Endothelial cell of umbilical vein (primary cell): ENCODE measurements at regions not wholly inside any gene's neighbourhood (a gene's known extent, or its start where the extent isn't known, plus 50 kb on each side); places are given as distances from the start of the nearest gene placed in this dataset.

Source experiments
- EZH2 ChIP-seq: IDR thresholded peaks from 2 replicates; pipeline ENCODE4 v1.6.1; 2012; ENCODE audit warnings: borderline replicate concordance, low read depth, mild to moderate bottlenecking, moderate library complexity, low read length, inconsistent platforms; ENCODE audit not compliant: severe bottlenecking
- GATA2 ChIP-seq: IDR thresholded peaks from 2 replicates; pipeline ENCODE4 v1.7.0; 2011; ENCODE audit warnings: low read depth, mild to moderate bottlenecking, moderate library complexity, mixed read lengths, low read length; ENCODE audit not compliant: insufficient read length, insufficient read depth
- JUN ChIP-seq: IDR thresholded peaks from 2 replicates; pipeline ENCODE4 v1.6.1; 2011; ENCODE audit warnings: borderline replicate concordance, low read depth; ENCODE audit not compliant: insufficient read length, insufficient read depth
- MYC ChIP-seq: IDR thresholded peaks from one replicate; pipeline ENCODE4 v1.6.1; 2011; ENCODE audit warnings: mild to moderate bottlenecking, low read depth, low read length
- POLR2A ChIP-seq: IDR thresholded peaks from 2 replicates; pipeline ENCODE4 v1.6.1; 2012; ENCODE audit warnings: low read depth, mild to moderate bottlenecking, control low read depth, low read length
- POLR2AphosphoS5 ChIP-seq: IDR thresholded peaks from 2 replicates; pipeline ENCODE4 v1.6.1; 2012; ENCODE audit warnings: low read depth, mild to moderate bottlenecking, control low read depth, low read length, moderate library complexity; ENCODE audit not compliant: insufficient read depth
- TF ChIP-seq, protein P1 (sequence below), 2 donors: IDR thresholded peaks; 1 replicate in 1 of 2; 2 replicates in 1 of 2; pipeline ENCODE4 v1.5.1; 2011; ENCODE audit warnings: low read length in 2 of 2, mild to moderate bottlenecking in 2 of 2, moderate library complexity in 2 of 2, control low read depth in 1 of 2, inconsistent platforms in 1 of 2, low read depth in 1 of 2; ENCODE audit not compliant: insufficient read depth in 1 of 2; ENCODE audit errors: extremely low read depth in 1 of 2
- TF ChIP-seq, protein P2 (sequence below): IDR thresholded peaks from 2 replicates; pipeline ENCODE4 v1.6.1; 2011; ENCODE audit not compliant: insufficient read depth, insufficient read length

DNA sequence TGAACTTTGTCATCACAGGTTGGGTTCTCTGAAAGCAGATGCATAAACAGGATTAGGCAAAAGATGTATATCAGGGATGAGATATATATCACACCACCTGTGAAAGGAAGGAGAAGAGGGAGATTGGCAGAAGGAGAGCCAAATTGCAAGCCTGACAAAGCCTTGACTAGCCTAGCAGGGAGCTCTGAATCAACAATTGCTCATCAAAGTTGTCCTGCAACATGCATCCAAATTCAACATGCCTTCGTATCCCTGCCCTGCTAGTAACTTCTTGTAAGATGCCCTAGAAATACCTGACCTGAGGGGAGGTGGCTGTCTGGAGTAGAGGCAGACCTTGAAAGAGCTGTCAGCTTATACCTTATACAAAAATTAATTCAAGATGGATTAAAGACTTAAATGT is 207.1 kb upstream of the HTR1E start:
- TF ChIP-seq POLR2A = no peak
- no peak for TF ChIP-seq EZH2
- TF ChIP-seq, protein P1, sequence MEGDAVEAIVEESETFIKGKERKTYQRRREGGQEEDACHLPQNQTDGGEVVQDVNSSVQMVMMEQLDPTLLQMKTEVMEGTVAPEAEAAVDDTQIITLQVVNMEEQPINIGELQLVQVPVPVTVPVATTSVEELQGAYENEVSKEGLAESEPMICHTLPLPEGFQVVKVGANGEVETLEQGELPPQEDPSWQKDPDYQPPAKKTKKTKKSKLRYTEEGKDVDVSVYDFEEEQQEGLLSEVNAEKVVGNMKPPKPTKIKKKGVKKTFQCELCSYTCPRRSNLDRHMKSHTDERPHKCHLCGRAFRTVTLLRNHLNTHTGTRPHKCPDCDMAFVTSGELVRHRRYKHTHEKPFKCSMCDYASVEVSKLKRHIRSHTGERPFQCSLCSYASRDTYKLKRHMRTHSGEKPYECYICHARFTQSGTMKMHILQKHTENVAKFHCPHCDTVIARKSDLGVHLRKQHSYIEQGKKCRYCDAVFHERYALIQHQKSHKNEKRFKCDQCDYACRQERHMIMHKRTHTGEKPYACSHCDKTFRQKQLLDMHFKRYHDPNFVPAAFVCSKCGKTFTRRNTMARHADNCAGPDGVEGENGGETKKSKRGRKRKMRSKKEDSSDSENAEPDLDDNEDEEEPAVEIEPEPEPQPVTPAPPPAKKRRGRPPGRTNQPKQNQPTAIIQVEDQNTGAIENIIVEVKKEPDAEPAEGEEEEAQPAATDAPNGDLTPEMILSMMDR (IDR thresholded peaks at IDR 0.05; ENCODE audit: extremely low read depth in 1 of 2, insufficient read depth in 1 of 2, low read depth in 1 of 2, low read length in 2 of 2) = no peak
- no peak for TF ChIP-seq MYC
- TF ChIP-seq POLR2AphosphoS5 = no peak
- TF ChIP-seq GATA2 = no peak
- no peak for TF ChIP-seq JUN
- TF ChIP-seq, protein P2, sequence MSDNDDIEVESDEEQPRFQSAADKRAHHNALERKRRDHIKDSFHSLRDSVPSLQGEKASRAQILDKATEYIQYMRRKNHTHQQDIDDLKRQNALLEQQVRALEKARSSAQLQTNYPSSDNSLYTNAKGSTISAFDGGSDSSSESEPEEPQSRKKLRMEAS = no peak
